ENCODE measurements at regions not wholly inside any gene's neighbourhood (a gene's known extent, or its start where the extent isn't known, plus 50 kb on each side); places are given as distances from the start of the nearest gene placed in this dataset.
"Not testable (repeated sequence)": the region's sequence is repeated elsewhere in the genome, so short reads cannot be mapped to it uniquely, and the experiment has no call there.

DNA sequence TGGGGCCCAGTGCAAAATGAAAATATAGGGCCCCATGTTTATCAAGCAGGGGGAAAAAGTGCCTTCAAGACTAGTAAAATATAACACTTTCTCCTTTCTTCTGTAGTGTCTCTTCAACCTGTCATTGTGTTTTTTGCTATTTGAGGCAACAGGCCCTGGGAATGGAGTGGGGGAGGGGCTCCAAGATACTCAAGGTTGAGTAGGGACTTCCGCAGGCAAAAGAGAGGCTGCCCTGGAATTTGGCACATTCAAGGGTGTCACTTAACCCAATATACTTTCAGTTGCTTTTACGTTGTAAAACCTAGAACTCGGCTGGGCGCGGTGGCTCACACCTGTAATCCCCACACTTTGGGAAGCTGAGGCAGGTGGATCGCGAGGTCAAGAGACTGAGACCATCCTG, 154.9 kb downstream of the ALDH8A1 start:
- no peak for DNase-seq
- intact Hi-C loops (cut with DNase I): no loop called here

DNA sequence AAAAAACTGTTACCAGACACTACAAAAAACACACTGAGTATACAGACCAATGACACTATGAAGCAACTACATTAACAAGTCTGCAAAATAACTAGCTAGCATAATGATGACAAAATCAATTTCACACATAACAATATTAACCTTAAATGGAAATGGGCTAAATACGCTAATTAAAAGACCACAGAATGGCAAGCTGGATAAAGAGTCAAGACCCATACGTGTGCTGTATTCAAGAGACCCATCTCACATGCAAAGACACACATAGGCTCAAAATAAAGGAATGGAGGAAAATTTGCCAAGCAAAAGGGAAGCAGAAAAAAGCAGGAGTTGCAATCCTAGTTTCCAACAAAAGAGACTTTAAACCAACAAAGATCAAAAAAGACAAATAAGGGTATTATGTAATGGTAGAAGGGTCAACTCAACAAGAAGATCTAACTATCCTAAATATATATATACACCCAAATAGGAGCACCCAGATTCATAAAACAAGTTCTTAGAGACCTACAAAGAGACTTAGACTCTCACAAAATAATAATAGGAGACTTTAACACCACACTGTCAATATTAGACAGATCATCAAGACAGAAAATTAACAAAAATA, 158.6 kb downstream of the ALDH8A1 start:
- intact Hi-C loops (cut with DNase I); DNase-seq: not testable (repeated sequence)

DNA sequence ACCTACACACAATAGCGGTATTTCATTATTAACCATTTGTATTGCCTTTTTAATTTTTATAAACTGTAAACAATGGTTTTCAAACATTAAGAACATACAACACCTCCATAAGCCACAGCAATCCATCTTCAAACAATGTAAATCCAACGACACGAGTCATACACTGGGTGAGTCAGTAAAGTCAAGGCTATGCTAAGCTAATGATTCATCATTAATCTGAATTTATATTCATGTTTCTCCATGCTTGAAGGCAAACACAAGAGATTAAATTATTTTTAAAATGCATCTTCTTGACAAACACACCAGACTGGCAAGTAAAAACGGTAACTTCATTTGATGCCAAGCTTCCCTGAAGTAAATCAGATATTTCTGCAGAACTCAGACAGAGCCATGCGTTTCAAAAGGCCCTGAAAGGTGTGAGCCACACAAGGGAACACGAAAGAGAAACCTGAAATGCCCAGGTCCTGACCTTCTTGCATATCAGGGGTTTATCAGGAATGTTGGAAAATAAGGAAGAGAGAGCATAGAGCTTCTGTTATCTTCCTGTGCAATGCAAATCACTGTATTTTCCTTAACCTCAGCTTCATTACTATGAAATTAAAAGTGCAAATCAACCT, 162.5 kb downstream of the ALDH8A1 start:
- intact Hi-C loops (cut with DNase I): no loop called here
- DNase-seq: no peak

DNA sequence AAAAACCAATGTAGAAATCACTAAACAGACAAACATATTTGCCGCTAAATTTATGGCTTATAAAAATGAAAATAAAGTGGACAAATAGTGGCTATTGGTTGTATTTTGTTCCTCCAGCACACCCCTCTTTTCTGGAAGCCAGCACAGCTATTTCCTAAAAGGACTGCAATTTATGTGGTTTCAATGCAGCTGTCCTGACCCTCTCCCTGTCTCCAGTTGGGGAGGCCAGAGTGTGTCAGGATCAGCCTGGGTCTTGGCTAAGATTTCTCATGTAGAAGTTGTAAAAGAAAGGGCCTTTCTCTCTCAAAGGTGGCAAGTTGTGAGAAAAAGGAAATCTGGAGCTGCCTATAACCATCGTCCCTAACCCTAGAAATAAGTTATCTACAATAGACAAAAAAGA, 165.6 kb downstream of the ALDH8A1 start:
- DNase-seq: no peak
- intact Hi-C loops (cut with DNase I): no loop called here

DNA sequence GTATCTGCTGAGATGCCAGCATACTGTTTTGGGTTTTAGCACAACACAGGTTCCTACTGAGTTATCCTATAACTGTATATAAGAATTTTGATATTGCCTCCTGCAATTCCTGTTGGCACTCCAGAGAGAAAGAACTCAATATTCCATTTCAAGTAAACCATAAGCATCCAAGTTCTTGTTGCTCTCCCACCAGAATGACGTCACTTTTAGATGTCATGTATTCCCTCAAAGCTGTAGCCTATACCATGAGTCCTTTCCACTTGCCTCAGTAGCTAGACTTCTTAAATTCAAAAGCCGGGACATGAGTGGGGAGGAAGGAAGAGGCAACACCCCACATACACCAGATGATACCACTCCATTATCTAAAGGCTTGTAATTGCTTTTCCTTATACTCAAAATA, 171.5 kb downstream of the ALDH8A1 start:
- intact Hi-C loops (cut with DNase I): no loop called here

DNA sequence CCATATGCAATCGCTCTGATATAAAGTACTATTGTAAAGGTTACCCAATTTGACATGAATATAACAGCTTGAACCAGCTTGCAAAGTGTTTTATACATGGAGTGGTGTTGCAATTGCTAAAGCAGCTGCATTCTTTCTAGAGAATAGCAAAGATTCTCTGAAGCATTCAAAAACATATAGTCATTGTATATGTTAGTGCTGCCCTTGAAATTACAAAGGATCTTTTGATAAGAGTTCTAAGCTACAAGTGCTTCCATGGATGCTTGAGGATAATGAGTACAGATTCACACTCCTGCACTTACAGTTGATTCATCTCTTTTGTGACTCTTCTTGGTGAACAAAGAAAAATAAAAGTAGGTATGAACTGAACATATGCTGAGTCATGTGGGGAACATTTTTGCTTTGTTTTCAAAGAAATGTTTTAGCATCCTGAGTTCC, 175.7 kb downstream of the ALDH8A1 start:
- no peak for DNase-seq
- intact Hi-C loops (cut with DNase I): no loop called here

More for the DNA sequence above, 171.5 kb downstream of the ALDH8A1 start:
- DNase-seq: no peak

DNA sequence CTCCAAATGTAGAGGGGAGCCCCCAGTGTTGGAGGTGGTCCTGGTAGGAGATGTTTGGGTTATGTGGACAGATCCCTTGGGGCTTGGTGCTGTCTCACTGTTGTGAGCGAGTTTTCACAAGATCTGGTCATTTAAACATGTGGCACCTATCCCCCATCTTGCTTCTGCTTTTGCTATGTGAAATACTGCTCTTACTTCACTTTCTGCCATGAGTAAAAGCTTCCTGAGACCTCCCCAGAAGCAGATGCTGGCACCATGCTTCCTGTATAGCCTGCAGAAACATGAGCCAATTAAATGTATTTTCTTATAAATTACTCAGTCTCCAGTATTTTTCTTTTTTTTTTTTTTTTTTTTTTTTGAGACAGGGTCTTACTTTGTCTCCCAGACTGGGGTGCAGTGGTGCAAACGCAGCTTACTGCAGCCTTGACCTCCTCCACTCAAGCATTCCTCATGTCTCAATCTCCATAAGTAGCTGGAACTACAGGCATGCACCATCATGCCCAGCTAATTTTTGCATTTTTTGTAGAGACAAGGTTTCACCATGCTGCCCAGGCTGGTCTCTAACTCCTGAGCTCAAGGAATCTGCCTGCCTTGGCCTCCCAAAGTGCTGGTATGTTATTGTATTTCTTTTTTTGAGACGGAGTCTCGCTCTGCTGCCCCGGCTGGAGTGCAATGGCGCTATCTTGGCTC, 177.1 kb downstream of the ALDH8A1 start:
- DNase-seq: no peak
- intact Hi-C loops (cut with DNase I): no loop called here

DNA sequence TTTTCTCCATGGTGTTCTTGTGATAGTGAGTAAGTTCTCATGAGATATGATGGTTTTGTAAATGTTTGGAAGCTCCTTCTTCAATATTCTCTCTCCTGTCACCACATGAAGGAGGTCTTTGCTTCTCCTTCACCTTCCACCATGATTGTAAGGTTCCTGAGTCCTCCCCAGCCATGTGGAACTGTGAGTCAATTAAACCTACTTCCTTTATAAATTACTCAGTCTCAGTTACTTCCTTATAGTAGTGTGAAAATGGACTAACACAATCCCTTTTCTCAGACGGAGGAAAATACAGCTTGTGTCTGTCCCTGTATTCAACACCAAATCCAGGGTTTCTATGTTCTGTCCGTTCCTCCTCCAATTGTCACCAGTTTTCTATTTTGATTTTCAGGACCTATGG, 181.0 kb downstream of the ALDH8A1 start:
- no peak for DNase-seq
- intact Hi-C loops (cut with DNase I): no loop called here

DNA sequence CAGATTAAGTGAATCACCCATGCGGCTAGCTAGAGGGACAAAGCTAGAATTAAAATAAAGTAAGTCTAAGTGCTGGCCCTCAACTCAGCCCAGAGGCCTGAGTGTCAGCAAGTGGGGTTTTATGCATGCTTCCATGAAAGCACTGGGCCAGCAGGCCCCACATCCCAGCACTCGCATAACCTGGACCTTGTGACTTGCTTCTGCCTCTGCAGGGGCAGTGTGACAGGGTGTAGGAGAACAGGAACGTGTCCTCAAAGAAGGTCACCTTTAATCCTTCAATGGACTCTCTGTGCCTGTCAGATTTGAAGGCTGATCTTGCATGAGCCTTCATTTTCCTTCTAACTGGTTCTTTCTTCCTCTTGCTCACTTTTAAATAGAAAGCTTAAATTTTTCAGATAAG, 183.4 kb downstream of the ALDH8A1 start:
- intact Hi-C loops (cut with DNase I): no loop called here
- no peak for DNase-seq

DNA sequence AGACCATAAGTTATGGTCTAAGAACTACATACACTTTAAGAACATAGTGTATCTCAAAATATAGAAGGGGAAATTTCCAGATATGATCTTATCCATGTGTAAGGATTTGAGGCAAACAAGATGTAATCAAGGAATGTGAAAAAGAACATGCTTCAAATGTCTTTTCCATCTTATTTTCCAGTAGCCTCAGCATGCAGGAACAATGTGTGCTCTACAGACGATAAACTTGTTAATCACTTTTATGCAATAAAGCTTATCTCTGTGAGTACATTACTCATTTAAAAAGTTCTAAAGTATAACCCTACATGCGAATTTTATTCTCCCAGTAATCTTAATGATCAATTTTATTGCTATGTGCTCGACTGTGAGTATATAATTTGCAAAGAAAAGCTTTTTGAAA, 185.2 kb downstream of the ALDH8A1 start:
- DNase-seq: no peak
- intact Hi-C loops (cut with DNase I): no loop called here

DNA sequence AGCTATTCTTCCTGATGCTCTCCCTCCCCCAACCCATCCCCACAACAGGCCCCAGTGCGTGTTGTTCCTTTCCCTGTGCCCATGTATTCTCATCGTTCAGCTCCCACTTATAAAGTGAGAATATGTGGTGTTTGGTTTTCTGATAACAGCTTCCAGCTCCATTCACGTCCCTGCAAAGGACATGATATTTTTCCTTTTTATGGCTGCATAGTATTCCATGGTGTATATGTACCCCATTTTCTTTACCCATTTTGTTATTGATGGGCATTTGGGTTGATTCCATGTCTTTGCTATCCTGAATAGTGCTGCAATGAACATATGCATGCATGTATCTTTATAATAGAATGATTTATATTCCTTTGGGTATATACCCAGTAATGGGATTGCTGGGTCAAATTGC, 186.3 kb downstream of the ALDH8A1 start:
- DNase-seq; intact Hi-C loops (cut with DNase I): not testable (repeated sequence)

DNA sequence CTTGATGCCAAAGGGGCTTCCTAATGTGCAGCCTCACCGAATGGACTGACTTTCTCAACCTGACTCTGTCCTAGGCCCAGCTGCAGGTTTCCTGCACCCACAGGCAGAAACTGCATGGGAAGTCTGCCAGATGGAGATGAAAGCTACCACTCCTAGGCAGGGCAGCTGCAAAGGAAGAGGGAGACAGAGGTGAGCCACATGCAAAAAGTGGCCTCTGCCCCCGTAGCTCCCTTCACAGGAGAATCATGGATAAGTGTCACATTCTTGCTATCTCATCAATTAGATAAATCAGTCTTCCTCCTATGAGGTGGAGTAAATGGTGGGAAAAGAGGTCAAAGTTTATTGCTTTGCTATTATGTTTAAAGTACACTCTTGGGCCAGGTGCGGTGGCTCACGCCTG, 191.3 kb downstream of the ALDH8A1 start:
- intact Hi-C loops (cut with DNase I): no loop called here
- no peak for DNase-seq

DNA sequence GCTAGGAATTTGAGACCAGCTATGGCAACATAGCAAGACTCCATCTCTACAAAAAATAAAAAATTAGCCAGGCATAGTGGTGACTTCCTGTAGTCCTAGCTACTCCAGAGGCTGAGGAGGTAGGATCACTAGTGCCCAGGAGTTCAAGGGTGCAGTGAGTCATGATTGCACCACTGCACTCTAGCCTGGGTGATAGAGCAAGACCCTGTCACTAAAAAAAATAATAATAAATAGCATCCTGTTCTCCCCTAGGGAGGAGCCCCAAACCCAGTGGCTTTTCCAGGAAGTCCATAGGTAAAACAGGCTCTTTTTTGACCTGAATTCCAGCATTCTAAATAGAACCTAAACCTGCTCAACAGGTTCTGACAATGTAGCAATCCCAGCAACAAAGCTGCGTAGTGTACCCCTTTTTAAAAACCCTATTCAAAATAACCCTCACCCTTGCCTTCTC, 192.0 kb downstream of the ALDH8A1 start:
- intact Hi-C loops (cut with DNase I): no loop called here
- no peak for DNase-seq

DNA sequence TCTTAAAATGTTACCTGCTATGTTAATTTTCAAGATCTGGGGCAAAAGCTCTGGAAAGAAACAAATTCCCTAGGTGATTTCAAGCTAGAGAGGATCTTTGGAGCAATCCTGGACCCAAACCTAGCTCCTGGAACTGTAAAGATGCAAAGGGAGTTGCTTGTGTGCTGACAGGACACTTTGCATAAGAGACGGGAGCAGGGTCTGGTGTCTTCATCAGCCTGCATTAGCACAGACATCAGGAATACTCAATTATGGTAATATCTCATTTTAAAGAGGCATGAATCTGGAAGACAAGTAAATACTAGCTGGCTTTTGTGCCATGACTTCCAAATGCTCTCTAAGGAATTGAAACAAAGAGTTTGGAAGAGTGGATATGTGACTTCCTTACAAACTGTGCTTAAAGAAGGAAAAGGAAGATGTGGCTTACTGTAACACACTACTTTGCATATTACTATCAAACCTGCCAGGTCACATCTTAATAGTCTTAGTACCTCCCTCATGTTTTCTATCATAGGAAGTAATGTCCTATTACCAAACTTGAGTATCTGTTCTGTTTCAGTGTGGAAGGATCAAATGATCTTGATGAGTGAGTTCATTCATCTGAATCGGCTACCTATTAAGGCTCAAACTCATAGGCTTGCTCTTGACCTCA, 193.4 kb downstream of the ALDH8A1 start:
- intact Hi-C loops (cut with DNase I): no loop called here
- no peak for DNase-seq

DNA sequence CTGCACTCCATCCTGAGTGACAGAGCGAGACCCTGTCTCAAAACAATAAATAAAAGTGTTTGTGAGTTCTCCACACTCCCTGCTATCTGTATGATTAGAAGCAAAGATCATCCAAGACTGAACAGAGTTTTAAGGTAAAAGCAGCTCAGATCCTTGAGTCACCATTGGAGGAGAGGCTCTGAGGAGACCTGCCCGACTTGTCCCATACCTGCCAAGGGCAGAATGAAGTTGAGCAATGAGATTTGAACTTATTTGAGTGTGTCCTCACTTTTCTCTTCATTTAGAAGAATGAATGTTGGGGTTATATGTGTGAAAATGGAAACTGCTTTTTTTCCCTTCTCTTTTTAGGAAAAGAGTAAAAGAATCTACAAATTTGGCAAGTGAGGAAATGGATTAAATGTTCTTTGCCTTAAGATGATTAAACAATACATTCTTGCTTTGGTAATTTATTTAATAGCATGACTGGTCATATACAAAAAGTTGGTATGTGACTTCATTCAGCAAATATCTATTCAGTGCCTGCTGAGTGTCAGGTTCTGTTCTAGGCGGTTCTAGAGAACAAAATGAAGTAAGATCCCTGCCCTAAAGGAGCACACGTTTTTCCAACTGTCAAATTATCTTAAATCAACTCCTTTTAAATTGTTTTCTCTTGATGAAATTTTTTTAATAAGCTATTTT, 195.7 kb downstream of the ALDH8A1 start:
- intact Hi-C loops (cut with DNase I): no loop called here
- DNase-seq: no peak

DNA sequence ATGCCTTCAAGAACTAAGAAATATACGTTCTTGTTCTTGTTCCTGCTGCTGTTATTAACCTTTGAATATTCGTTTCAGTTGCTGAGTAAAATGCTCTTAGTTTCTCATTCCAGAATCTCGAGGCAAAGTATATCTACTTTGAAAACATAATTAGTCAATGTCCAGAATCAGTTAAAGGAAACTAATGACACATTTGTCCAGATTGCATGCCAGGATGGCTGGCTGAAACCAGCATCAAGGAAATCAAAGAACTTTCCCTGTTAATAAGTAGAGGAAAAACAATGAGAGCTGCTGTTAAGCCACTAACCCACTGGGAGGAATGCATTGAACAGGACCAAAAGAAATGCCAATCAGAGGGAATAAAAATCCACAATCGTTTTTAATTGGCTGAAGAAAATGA, 196.9 kb downstream of the ALDH8A1 start:
- intact Hi-C loops (cut with DNase I): no loop called here
- no peak for DNase-seq

DNA sequence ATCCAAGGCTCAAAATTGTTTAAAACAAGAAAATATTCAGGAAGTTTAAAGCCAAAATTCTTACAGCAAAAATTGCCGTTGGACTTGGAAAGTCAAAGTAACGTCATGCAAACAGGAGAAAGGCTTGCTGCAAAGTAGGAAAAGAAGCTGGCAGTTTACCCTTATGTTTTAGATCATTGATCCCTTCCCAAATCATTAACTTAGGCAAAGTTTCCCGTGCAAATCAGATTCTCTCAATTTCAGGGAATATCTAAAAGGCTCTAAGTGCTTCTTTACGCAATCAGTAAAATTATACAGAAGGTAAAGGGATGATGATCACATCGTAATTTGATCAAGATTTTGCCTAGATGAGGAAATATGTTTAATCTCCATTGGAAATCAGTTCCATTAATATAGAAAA, 197.5 kb downstream of the ALDH8A1 start:
- no peak for DNase-seq
- intact Hi-C loops (cut with DNase I): no loop called here

DNA sequence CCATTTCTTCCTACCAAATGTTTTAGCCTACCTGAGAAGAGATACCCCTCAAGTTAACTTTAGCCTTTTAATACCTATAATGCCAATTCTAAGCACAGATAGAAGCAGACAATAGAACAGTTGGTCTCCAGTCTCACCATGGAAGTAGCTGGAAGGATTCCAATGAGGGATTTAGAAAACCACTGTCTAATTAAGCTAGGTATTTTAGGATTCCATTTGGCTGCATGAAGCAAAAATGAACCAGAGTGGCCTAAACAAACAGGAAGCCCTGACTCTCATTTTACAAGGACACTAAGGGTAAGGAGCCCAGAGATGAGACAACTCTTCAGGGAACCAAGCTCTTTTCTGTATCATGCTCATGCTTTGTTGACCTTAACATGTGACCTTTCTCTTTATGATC, 199.2 kb downstream of the ALDH8A1 start:
- intact Hi-C loops (cut with DNase I): no loop called here
- no peak for DNase-seq

DNA sequence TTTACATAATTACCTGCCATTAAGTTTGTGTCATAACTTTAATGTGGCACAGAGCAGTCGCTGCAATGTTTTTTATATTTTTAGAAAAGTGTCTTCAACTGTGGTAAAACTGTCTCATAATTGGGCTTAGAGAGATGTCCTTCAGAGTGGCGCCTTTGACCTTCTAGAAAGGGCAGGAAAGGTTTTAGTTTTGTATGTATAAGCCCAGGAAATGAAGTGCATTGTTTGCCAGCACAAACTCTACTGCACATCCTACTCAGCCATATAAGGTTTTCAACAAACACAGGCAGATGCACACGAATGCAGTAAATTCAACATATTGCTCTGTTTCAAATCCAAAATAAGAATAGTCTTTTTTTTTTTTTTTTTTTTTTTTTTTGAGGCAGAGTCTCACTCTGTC, 201.4 kb downstream of the ALDH8A1 start:
- DNase-seq: no peak
- intact Hi-C loops (cut with DNase I): no loop called here

DNA sequence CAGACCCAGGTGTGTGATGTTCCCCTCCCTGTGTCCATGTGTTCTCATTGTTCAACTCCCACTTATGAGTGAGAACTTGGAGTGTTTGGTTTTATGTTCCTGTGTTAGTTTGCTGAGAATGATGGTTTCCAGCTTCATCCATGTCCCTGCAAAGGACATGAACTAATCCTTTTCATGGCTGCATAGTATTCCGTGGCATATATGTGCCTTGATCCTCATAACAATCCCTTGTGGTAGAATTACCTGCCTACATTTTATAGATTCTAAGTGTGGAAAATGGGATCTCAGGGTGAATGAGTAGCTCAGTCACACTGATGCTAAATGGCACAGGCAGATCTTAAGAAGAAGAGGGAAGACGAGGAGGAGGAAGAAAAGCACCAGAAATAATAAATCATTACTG, 202.7 kb downstream of the ALDH8A1 start:
- intact Hi-C loops (cut with DNase I); DNase-seq: not testable (repeated sequence)

DNA sequence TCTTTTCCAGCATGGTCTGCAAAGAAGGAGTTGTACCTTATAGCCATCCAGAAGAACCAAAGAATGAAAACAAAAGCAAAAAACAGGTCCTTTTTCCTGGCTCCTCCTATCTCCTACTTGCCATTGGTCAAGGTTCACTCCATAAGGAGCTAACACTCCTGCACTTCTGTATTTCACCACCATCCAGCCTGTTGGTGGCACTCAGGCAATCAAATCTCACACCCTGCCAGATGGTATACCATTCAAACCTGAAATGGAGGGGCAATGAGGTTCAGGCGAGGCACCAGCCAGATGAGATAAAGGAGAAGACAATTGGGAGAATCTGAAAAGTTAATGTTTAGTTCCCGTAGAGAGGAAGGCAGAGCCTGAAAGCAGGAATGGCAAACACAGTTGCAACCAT, 203.8 kb downstream of the ALDH8A1 start:
- DNase-seq: no peak
- intact Hi-C loops (cut with DNase I): no loop called here

All from posterior cingulate gyrus (tissue), 11 donors.